IMR-90 (cell line): ENCODE measurements at regions not wholly inside any gene's neighbourhood (a gene's known extent, or its start where the extent isn't known, plus 50 kb on each side); places are given as distances from the start of the nearest gene placed in this dataset.

Experiments
- ATAC-seq: fragments of 200-7000 bp; cut with Tn5 transposase; 2 replicates; pipeline ENCODE4 v1.9.1; 2020; ENCODE audit warnings: low read depth, mild to moderate bottlenecking, moderate library complexity
- BruUV-seq: library from RNA; stranded (reverse); fragments of 400-500 nt; replicated peaks from 2 replicates; lab custom pipeline; 2021; lab: Mats Ljungman, UMichigan
- CTCF ChIA-PET: fragments of 300-600 bp; formaldehyde crosslinking; extraction: SDS; loops from one replicate; lab custom pipeline; 2021; ENCODE audit warnings: antibody characterized with exemption; lab: Yijun Ruan, JAX
- POLR2A ChIA-PET: fragments of 300-600 bp; sonication (Branson Sonifier 250); formaldehyde crosslinking; loops from one replicate; lab custom pipeline; 2022; ENCODE audit warnings: antibody characterized with exemption; ENCODE audit not compliant: unreplicated experiment; lab: Charles Lee
- DNase-seq: peaks from one replicate; pipeline ENCODE4 v3.0.0; 2013
- H2AFZ ChIP-seq: replicated peaks from 2 replicates; pipeline ENCODE3; 2013; ENCODE audit warnings: low read length, mild to moderate bottlenecking; ENCODE audit not compliant: poor library complexity
- H2AK5ac ChIP-seq: 2 replicates; pipeline ENCODE4 v1.6.1; 2013; ENCODE audit warnings: low read depth, low read length, inconsistent platforms
- H2AK9ac ChIP-seq: replicated peaks from 2 replicates; pipeline ENCODE3; 2013; ENCODE audit warnings: mild to moderate bottlenecking, low read depth, low read length, moderate library complexity; ENCODE audit not compliant: poor library complexity
- H2BK120ac ChIP-seq: 2 replicates; pipeline ENCODE4 v1.6.1; 2013; ENCODE audit warnings: low read depth, low read length, inconsistent platforms
- H2BK15ac ChIP-seq: 3 replicates; pipeline ENCODE4 v1.6.1; 2013; ENCODE audit warnings: low read depth, low read length, inconsistent platforms
- H2BK20ac ChIP-seq: 2 replicates; pipeline ENCODE4 v1.6.1; 2013; ENCODE audit warnings: low read depth, mild to moderate bottlenecking, inconsistent platforms, low read length, moderate library complexity
- H2BK5ac ChIP-seq: 2 replicates; pipeline ENCODE4 v1.6.1; 2013; ENCODE audit warnings: mild to moderate bottlenecking, low read depth, low read length, inconsistent platforms; ENCODE audit not compliant: poor library complexity, severe bottlenecking
- H3K14ac ChIP-seq: replicated peaks from 2 replicates; pipeline ENCODE4 v1.6.1; 2013; ENCODE audit warnings: low read depth, low read length, inconsistent platforms
- H3K18ac ChIP-seq: 2 replicates; pipeline ENCODE4 v1.6.1; 2013; ENCODE audit warnings: low read depth, low read length, control low read depth
- H3K23ac ChIP-seq: 2 replicates; pipeline ENCODE4 v1.6.1; 2013; ENCODE audit warnings: low read depth, low read length, inconsistent platforms
- H3K27ac ChIP-seq: 2 replicates; pipeline ENCODE4 v1.5.1; 2013; ENCODE audit warnings: mild to moderate bottlenecking, control low read depth, low read length; ENCODE audit not compliant: insufficient read depth
- H3K27me3 ChIP-seq: 2 replicates; pipeline ENCODE4 v1.6.1; 2013; ENCODE audit warnings: low read length; ENCODE audit not compliant: control insufficient read depth, insufficient read depth
- H3K36me3 ChIP-seq: 2 replicates; pipeline ENCODE4 v1.6.1; 2013; ENCODE audit warnings: low read length, mixed read lengths; ENCODE audit not compliant: control insufficient read depth, insufficient read depth
- H3K4ac ChIP-seq: 2 replicates; pipeline ENCODE4 v1.6.1; 2013; ENCODE audit warnings: low read depth, low read length, inconsistent platforms
- H3K4me1 ChIP-seq: 2 replicates; pipeline ENCODE4 v1.6.1; 2013; ENCODE audit warnings: low read length, mixed read lengths; ENCODE audit not compliant: control insufficient read depth, insufficient read depth
- H3K4me2 ChIP-seq: 2 replicates; pipeline ENCODE4 v1.6.1; 2013; ENCODE audit warnings: low read depth, mild to moderate bottlenecking, control low read depth, low read length, moderate library complexity
- H3K4me3 ChIP-seq: 2 replicates; pipeline ENCODE4 v1.5.1; 2013; ENCODE audit warnings: low read depth, mild to moderate bottlenecking, control low read depth, low read length, moderate library complexity; ENCODE audit not compliant: insufficient read depth
- H3K56ac ChIP-seq: 2 replicates; pipeline ENCODE4 v1.6.1; 2013; ENCODE audit warnings: low read length, inconsistent platforms; ENCODE audit not compliant: insufficient read depth; ENCODE audit errors: extremely low read depth
- H3K79me1 ChIP-seq, 2 experiments: 2 replicates each; pipeline ENCODE4 v1.6.1; 2013; ENCODE audit warnings: low read length in 2 of 2, inconsistent platforms in 1 of 2, low read depth in 1 of 2
- H3K9ac ChIP-seq: 2 replicates; pipeline ENCODE4 v1.6.1; 2013; ENCODE audit warnings: low read depth, low read length, control low read depth
- H3K9me1 ChIP-seq: 2 replicates; pipeline ENCODE4 v1.6.1; 2013; ENCODE audit warnings: low read length, inconsistent platforms; ENCODE audit not compliant: insufficient read depth
- H3K9me3 ChIP-seq: 2 replicates; pipeline ENCODE4 v1.6.1; 2013; ENCODE audit warnings: low read length; ENCODE audit not compliant: control insufficient read depth, insufficient read depth
- H4K20me1 ChIP-seq: 2 replicates; pipeline ENCODE4 v1.6.1; 2013; ENCODE audit warnings: low read length, inconsistent platforms; ENCODE audit not compliant: insufficient read depth
- H4K5ac ChIP-seq: 2 replicates; pipeline ENCODE4 v1.6.1; 2013; ENCODE audit warnings: mild to moderate bottlenecking, low read depth, low read length, control low read depth
- H4K8ac ChIP-seq, 2 experiments: 2 replicates each; pipeline ENCODE4 v1.6.1; 2013; ENCODE audit warnings: low read depth in 2 of 2, low read length in 2 of 2, control low read depth in 1 of 2, inconsistent platforms in 1 of 2
- H4K91ac ChIP-seq: 2 replicates; pipeline ENCODE4 v1.6.1; 2013; ENCODE audit warnings: low read depth, low read length, inconsistent platforms; ENCODE audit not compliant: insufficient read depth
- MAFK ChIP-seq: IDR thresholded peaks from 2 replicates; pipeline ENCODE4 v1.6.1; 2012; ENCODE audit warnings: low read depth, low read length, improper control_type of control experiment
- MXI1 ChIP-seq: IDR thresholded peaks from 2 replicates; pipeline ENCODE4 v1.6.1; 2012; ENCODE audit warnings: low read depth, mild to moderate bottlenecking, low read length, moderate library complexity, borderline replicate concordance
- NFE2L2 ChIP-seq: fragments of 150-350 bp; IDR thresholded peaks from 2 replicates; pipeline ENCODE4 v1.6.1; 2016; ENCODE audit warnings: low read depth, mild to moderate bottlenecking, low read length
- POLR2A ChIP-seq: IDR thresholded peaks from 2 replicates; pipeline ENCODE4 v1.6.1; 2012; ENCODE audit warnings: mild to moderate bottlenecking, low read depth, low read length
- RCOR1 ChIP-seq: IDR thresholded peaks from 2 replicates; pipeline ENCODE4 v1.6.1; 2012; ENCODE audit warnings: mild to moderate bottlenecking, low read length, improper control_type of control experiment; ENCODE audit not compliant: insufficient replicate concordance
- SMC3 ChIP-seq: fragments of 150-350 bp; IDR thresholded peaks from 2 replicates; pipeline ENCODE4 v1.6.1; 2016; ENCODE audit warnings: low read depth, mild to moderate bottlenecking, antibody characterized with exemption, low read length, moderate library complexity
- WGBS, 2 experiments: methylation state at CpG; one replicate each; pipeline versions ENCODE4 v1.1.5 to v1.1.7; 2013; ENCODE audit warnings: missing lambda C conversion rate in 2 of 2; ENCODE audit not compliant: insufficient read length in 1 of 2; ENCODE audit errors: extremely low coverage in 2 of 2; 5-methylcytosine and 5-hydroxymethylcytosine counted together
- dilution Hi-C: fragments of 300-500 bp; cut with HindIII; formaldehyde crosslinking; loops from one replicate; pipeline ENCODE4 v1.14.3; 2018; ENCODE audit warnings: low sequenced_read_pairs; ENCODE audit not compliant: unreplicated experiment
- in situ Hi-C: fragments of 300-500 bp; cut with MboI; formaldehyde crosslinking; loops from 3 replicates; pipeline ENCODE4 v1.14.3; 2019; ENCODE audit warnings: low sequenced_read_pairs, inconsistent platforms, mixed read lengths
- intact Hi-C: fragments of 100-400 bp; cut with micrococcal nuclease; formaldehyde crosslinking; loops from 2 replicates; pipeline ENCODE4 v1.10.0; 2022
- TF ChIP-seq, protein P1 (sequence below): fragments of 150-350 bp; IDR thresholded peaks from 2 replicates; pipeline ENCODE4 v1.6.1; 2017; ENCODE audit warnings: mild to moderate bottlenecking, antibody characterized with exemption, low read length, low read depth

GRCh38 chr1:60141276-60141675, 67.7 kb upstream of the C1orf87 start:
- H2BK5ac ChIP-seq: no peak overlapping the region
- no peak overlapping the region for H2BK20ac ChIP-seq
- no peak overlapping the region for H3K27ac ChIP-seq
- no peaks in the 10 kb centered on the region for H3K27me3 ChIP-seq
- no peak overlapping the region for H3K9ac ChIP-seq
- no peak overlapping the region for H4K8ac ChIP-seq
- in situ Hi-C loops: no loop called here
- DNase-seq (no peak), ATAC-seq (no peak)
- BruUV-seq: no TSS peak
- H3K9me3 ChIP-seq: no peaks in the 10 kb centered on the region
- CTCF ChIA-PET: no interaction called here
- no peaks in the 10 kb centered on the region for H3K4me1 ChIP-seq
- H2AFZ ChIP-seq: no peak overlapping the region
- intact Hi-C loops: no loop called here
- H4K20me1 ChIP-seq: no peaks in the 10 kb centered on the region
- H3K9me1 ChIP-seq: no peaks in the 10 kb centered on the region
- no peak overlapping the region for H4K91ac ChIP-seq
- TF ChIP-seq POLR2A: no peak
- no peak for TF ChIP-seq MXI1
- TF ChIP-seq MAFK: no peak
- TF ChIP-seq RCOR1: no peak
- TF ChIP-seq SMC3: no peak
- no peak for TF ChIP-seq NFE2L2
- TF ChIP-seq, protein P1, sequence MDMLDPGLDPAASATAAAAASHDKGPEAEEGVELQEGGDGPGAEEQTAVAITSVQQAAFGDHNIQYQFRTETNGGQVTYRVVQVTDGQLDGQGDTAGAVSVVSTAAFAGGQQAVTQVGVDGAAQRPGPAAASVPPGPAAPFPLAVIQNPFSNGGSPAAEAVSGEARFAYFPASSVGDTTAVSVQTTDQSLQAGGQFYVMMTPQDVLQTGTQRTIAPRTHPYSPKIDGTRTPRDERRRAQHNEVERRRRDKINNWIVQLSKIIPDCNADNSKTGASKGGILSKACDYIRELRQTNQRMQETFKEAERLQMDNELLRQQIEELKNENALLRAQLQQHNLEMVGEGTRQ: no peak
- H3K36me3 ChIP-seq: no peaks in the 10 kb centered on the region
- H3K4me3 ChIP-seq: no peak overlapping the region
- no peak overlapping the region for H3K4me2 ChIP-seq
- no peak overlapping the region for H3K14ac ChIP-seq
- dilution Hi-C loops: no loop called here
- no peak overlapping the region for H2BK120ac ChIP-seq
- H2BK15ac ChIP-seq: no peak overlapping the region
- 20% methylated on average over 1 of the region's 4 CpGs; no CpG with 5 or more reads in 1 of the 2 experiments for WGBS, 2 experiments
- no peak overlapping the region for H2AK5ac ChIP-seq
- H3K79me1 ChIP-seq: no peaks in the 10 kb centered on the region
- H3K18ac ChIP-seq: no peak overlapping the region
- H4K5ac ChIP-seq: no peak overlapping the region
- H2AK9ac ChIP-seq: no peak overlapping the region
- POLR2A ChIA-PET: no interaction called here
- no peak overlapping the region for H3K4ac ChIP-seq
- 0 out of 2 replicates have a peak overlapping the region, but pooled peaks have one; percentile 4 for H3K56ac ChIP-seq
- no peak overlapping the region for H3K23ac ChIP-seq
